ENCODE measurements at regions not wholly inside any gene's neighbourhood (a gene's known extent, or its start where the extent isn't known, plus 50 kb on each side); places are given as distances from the start of the nearest gene placed in this dataset.

DNA sequence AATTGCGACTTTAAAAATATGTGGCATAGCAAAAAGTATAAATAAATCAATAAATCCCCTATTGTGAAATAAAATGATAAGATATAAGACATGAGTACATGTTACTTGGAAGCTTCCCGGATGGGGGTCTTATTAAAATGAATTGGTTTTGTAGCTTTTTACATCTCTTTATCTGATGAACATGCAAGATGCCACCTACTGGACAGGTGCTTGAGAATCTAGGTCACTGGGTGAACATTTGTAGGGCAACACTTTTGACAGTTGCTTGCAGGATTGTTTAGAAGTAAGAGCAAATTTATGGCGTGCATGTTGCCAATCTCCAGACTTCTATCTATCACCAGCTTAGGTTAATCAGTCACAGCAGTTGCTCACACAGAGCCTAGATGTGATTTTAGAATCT is 362.7 kb upstream of the SUCLG2 start:
- Histone ChIP-seq H3K27me3 (ENCODE audit: insufficient read depth, poor library complexity, severe bottlenecking) (no peaks in the 10 kb centered on the region), H3K4me3 (replicated peaks; ENCODE audit: insufficient read depth, low read length) (no peak overlapping the region), H3K27ac (replicated peaks) (no peak overlapping the region)
- no peak for DNase-seq (ENCODE audit: low read depth in 1 of 2, low spot score in 1 of 2)
- TF ChIP-seq, protein P1, sequence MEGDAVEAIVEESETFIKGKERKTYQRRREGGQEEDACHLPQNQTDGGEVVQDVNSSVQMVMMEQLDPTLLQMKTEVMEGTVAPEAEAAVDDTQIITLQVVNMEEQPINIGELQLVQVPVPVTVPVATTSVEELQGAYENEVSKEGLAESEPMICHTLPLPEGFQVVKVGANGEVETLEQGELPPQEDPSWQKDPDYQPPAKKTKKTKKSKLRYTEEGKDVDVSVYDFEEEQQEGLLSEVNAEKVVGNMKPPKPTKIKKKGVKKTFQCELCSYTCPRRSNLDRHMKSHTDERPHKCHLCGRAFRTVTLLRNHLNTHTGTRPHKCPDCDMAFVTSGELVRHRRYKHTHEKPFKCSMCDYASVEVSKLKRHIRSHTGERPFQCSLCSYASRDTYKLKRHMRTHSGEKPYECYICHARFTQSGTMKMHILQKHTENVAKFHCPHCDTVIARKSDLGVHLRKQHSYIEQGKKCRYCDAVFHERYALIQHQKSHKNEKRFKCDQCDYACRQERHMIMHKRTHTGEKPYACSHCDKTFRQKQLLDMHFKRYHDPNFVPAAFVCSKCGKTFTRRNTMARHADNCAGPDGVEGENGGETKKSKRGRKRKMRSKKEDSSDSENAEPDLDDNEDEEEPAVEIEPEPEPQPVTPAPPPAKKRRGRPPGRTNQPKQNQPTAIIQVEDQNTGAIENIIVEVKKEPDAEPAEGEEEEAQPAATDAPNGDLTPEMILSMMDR (IDR thresholded peaks at IDR 0.05; ENCODE audit: insufficient read depth, low read length), result no peak
- no peak for TF ChIP-seq POLR2AphosphoS5 (IDR thresholded peaks at IDR 0.05; ENCODE audit: low read depth)
- TF ChIP-seq, protein P2, sequence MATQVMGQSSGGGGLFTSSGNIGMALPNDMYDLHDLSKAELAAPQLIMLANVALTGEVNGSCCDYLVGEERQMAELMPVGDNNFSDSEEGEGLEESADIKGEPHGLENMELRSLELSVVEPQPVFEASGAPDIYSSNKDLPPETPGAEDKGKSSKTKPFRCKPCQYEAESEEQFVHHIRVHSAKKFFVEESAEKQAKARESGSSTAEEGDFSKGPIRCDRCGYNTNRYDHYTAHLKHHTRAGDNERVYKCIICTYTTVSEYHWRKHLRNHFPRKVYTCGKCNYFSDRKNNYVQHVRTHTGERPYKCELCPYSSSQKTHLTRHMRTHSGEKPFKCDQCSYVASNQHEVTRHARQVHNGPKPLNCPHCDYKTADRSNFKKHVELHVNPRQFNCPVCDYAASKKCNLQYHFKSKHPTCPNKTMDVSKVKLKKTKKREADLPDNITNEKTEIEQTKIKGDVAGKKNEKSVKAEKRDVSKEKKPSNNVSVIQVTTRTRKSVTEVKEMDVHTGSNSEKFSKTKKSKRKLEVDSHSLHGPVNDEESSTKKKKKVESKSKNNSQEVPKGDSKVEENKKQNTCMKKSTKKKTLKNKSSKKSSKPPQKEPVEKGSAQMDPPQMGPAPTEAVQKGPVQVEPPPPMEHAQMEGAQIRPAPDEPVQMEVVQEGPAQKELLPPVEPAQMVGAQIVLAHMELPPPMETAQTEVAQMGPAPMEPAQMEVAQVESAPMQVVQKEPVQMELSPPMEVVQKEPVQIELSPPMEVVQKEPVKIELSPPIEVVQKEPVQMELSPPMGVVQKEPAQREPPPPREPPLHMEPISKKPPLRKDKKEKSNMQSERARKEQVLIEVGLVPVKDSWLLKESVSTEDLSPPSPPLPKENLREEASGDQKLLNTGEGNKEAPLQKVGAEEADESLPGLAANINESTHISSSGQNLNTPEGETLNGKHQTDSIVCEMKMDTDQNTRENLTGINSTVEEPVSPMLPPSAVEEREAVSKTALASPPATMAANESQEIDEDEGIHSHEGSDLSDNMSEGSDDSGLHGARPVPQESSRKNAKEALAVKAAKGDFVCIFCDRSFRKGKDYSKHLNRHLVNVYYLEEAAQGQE (IDR thresholded peaks at IDR 0.05; ENCODE audit: insufficient replicate concordance, low read depth), result no peak
- no peak for TF ChIP-seq SPI1 (IDR thresholded peaks at IDR 0.05; ENCODE audit: borderline replicate concordance, low read depth)
- TF ChIP-seq GABPA (IDR thresholded peaks at IDR 0.05; ENCODE audit: low read depth), result no peak

DNA sequence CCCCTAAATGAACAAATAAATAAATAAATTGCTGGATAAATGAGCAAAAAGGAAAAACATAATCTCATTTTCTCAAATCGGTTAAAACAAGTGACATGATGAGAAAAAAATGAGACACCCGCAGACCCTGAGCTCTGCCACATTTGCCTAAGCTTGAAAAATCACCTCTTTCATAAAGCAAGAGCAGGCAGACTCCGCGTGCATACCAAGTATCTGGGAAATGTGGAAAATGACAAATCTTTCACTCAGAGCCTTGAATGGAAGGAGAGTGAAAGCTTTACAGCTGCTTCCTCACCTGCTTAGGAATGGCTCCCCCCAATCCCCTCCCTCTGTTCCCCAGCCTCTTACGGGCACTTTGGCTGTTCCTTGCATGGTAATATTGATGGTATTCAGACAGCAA is 355.5 kb upstream of the SUCLG2 start:
- H3K27me3 ChIP-seq (ENCODE audit: insufficient read depth, poor library complexity, severe bottlenecking), result peaks cover 9% of the 10 kb centered on the region
- H3K27ac ChIP-seq (replicated peaks), result no peak overlapping the region
- no peak for DNase-seq (ENCODE audit: low read depth in 1 of 2, low spot score in 1 of 2)
- TF ChIP-seq, protein P2 (IDR thresholded peaks at IDR 0.05; ENCODE audit: insufficient replicate concordance, low read depth), result no peak
- TF ChIP-seq POLR2AphosphoS5 (IDR thresholded peaks at IDR 0.05; ENCODE audit: low read depth) (no peak), GABPA (IDR thresholded peaks at IDR 0.05; ENCODE audit: low read depth) (no peak), SPI1 (IDR thresholded peaks at IDR 0.05; ENCODE audit: borderline replicate concordance, low read depth) (no peak)
- TF ChIP-seq, protein P1 (IDR thresholded peaks at IDR 0.05; ENCODE audit: insufficient read depth, low read length), result no peak
- no peak overlapping the region for H3K4me3 ChIP-seq (replicated peaks; ENCODE audit: insufficient read depth, low read length)

DNA sequence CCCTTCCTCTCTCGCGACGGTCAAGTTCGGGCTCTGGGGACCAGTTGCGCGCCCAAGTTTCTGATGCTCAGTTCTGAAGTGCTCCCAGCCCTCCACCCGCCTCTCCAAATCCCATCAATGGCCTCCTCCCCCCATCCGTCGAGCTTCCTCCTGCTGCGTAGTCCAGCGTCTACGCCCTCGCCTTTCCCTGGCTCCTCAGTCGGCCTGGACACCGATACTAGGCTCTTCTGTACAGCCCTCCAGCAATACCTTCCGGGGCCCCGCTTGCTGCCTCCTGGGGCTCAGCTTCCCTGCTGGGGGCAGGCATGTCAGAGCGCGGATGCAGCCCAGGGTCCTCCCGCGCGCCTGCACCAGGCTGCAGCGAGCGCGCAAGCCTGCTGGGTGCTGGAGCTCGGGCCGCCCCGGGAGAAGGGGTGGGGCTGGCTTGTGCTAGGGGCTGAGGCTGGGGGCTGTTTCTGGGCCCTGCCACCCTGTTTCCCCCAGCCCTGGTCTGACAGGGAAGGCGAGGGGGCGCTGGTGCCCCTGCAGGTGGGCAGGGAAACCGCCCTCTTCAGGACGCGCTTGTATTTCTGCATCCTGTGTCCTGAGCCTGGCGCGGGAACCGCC is 353.3 kb upstream of the SUCLG2 start:
- H3K27me3 ChIP-seq (ENCODE audit: insufficient read depth, poor library complexity, severe bottlenecking), result peaks cover 9% of the 10 kb centered on the region
- TF ChIP-seq SPI1 (IDR thresholded peaks at IDR 0.05; ENCODE audit: borderline replicate concordance, low read depth), result no peak
- TF ChIP-seq, protein P1 (IDR thresholded peaks at IDR 0.05; ENCODE audit: insufficient read depth, low read length), result no peak
- no peak overlapping the region for H3K4me3 ChIP-seq (replicated peaks; ENCODE audit: insufficient read depth, low read length)
- H3K27ac ChIP-seq (replicated peaks), result no peak overlapping the region
- no peak for DNase-seq (ENCODE audit: low read depth in 1 of 2, low spot score in 1 of 2)

DNA sequence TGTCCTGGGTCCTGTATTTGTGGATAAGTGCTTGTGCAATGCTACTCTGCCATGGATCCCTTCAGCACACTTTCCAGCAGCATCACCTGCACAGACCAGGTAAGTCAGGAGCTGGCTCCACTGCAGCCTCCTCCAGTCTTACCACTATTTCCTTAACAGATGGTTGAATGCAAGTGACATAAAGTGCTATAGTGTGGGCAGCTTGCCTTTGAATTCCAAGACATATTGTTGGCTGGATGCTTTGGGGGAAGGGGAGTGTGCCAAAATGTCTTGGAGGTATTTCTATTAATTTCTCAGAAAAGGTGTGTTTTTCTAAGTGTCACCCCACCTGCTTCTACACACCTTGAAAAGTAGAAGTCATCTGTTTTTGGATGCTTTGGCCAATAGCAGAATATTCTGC is 352.2 kb upstream of the SUCLG2 start:
- peaks cover 9% of the 10 kb centered on the region for H3K27me3 ChIP-seq (ENCODE audit: insufficient read depth, poor library complexity, severe bottlenecking)
- H3K4me3 ChIP-seq (replicated peaks; ENCODE audit: insufficient read depth, low read length), result no peak overlapping the region
- DNase-seq (ENCODE audit: low read depth in 1 of 2, low spot score in 1 of 2), result no peak
- TF ChIP-seq, protein P1 (IDR thresholded peaks at IDR 0.05; ENCODE audit: insufficient read depth, low read length), result no peak
- TF ChIP-seq SPI1 (IDR thresholded peaks at IDR 0.05; ENCODE audit: borderline replicate concordance, low read depth) (no peak), POLR2AphosphoS5 (IDR thresholded peaks at IDR 0.05; ENCODE audit: low read depth) (no peak), GABPA (IDR thresholded peaks at IDR 0.05; ENCODE audit: low read depth) (no peak)
- TF ChIP-seq, protein P2 (IDR thresholded peaks at IDR 0.05; ENCODE audit: insufficient replicate concordance, low read depth), result no peak
- no peak overlapping the region for H3K27ac ChIP-seq (replicated peaks)
